Tibial nerve (tissue), 4 donors: ENCODE measurements at regions not wholly inside any gene's neighbourhood (a gene's known extent, or its start where the extent isn't known, plus 50 kb on each side); places are given as distances from the start of the nearest gene placed in this dataset.

Experiments
- EP300 ChIP-seq, 2 donors: sonication (generic); formaldehyde crosslinking; IDR thresholded peaks; one replicate each; pipeline ENCODE4 v1.6.1; 2017; ENCODE audit warnings: antibody characterized with exemption in 2 of 2, mild to moderate bottlenecking in 1 of 2
- POLR2A ChIP-seq, 2 donors: fragments of 450-650 bp; IDR thresholded peaks; one replicate each; pipeline ENCODE4 v1.6.1; 2017; ENCODE audit warnings: antibody characterized with exemption in 2 of 2, mild to moderate bottlenecking in 2 of 2, moderate library complexity in 2 of 2
- TF ChIP-seq, protein P1 (sequence below), 5 experiments: fragments of 200-600 bp in 3 of 5; fragments of 450-650 bp in 2 of 5; sonication (generic) in 3 of 5; IDR thresholded peaks; one replicate each; pipeline ENCODE4 v1.5.1; 2016 to 2019; ENCODE audit warnings: antibody characterized with exemption in 5 of 5, mild to moderate bottlenecking in 3 of 5, moderate library complexity in 2 of 5

GRCh38 chr15:95600884-95601283 is 729.6 kb upstream of the NR2F2 start:
- TF ChIP-seq, protein P1, sequence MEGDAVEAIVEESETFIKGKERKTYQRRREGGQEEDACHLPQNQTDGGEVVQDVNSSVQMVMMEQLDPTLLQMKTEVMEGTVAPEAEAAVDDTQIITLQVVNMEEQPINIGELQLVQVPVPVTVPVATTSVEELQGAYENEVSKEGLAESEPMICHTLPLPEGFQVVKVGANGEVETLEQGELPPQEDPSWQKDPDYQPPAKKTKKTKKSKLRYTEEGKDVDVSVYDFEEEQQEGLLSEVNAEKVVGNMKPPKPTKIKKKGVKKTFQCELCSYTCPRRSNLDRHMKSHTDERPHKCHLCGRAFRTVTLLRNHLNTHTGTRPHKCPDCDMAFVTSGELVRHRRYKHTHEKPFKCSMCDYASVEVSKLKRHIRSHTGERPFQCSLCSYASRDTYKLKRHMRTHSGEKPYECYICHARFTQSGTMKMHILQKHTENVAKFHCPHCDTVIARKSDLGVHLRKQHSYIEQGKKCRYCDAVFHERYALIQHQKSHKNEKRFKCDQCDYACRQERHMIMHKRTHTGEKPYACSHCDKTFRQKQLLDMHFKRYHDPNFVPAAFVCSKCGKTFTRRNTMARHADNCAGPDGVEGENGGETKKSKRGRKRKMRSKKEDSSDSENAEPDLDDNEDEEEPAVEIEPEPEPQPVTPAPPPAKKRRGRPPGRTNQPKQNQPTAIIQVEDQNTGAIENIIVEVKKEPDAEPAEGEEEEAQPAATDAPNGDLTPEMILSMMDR (IDR thresholded peaks at IDR 0.05) = no peak
- TF ChIP-seq EP300 (IDR thresholded peaks at IDR 0.05) (no peak), POLR2A (IDR thresholded peaks at IDR 0.05) (no peak)
